KMS-11 (cell line): ENCODE measurements at regions not wholly inside any gene's neighbourhood (a gene's known extent, or its start where the extent isn't known, plus 50 kb on each side); places are given as distances from the start of the nearest gene placed in this dataset.

Source experiments
- H2AFZ ChIP-seq: fragments of 200-600 bp; sonication (generic); 2 replicates; pipeline ENCODE4 v1.6.1; 2016; ENCODE audit warnings: antibody characterized with exemption, mixed run types, low read depth
- H3K27ac ChIP-seq: fragments of 200-600 bp; sonication (generic); 2 replicates; pipeline ENCODE4 v1.6.1; 2016; ENCODE audit warnings: mild to moderate bottlenecking, mixed run types
- H3K27me3 ChIP-seq: fragments of 200-600 bp; sonication (generic); 2 replicates; pipeline ENCODE4 v1.6.1; 2017; ENCODE audit warnings: mild to moderate bottlenecking, low read depth, mixed run types, moderate library complexity; ENCODE audit not compliant: insufficient read depth
- H3K36me3 ChIP-seq: fragments of 200-600 bp; sonication (generic); 2 replicates; pipeline ENCODE4 v1.6.1; 2017; ENCODE audit warnings: mild to moderate bottlenecking, mixed run types; ENCODE audit not compliant: insufficient read depth
- H3K4me1 ChIP-seq: fragments of 200-600 bp; sonication (generic); 2 replicates; pipeline ENCODE4 v1.6.1; 2016; ENCODE audit warnings: mild to moderate bottlenecking, low read depth, mixed run types; ENCODE audit not compliant: poor library complexity, severe bottlenecking
- H3K4me2 ChIP-seq: fragments of 200-600 bp; sonication (generic); 2 replicates; pipeline ENCODE4 v1.7.0; 2016; ENCODE audit warnings: mild to moderate bottlenecking, mixed run types
- H3K4me3 ChIP-seq: fragments of 200-600 bp; sonication (generic); IDR thresholded peaks from 2 replicates; pipeline ENCODE4 v1.6.1; 2017; ENCODE audit warnings: low read depth, low read length, mixed read lengths; ENCODE audit not compliant: insufficient read depth
- H3K79me2 ChIP-seq: fragments of 200-600 bp; sonication (generic); 2 replicates; pipeline ENCODE4 v1.6.1; 2016; ENCODE audit warnings: low read depth, mixed run types; ENCODE audit not compliant: insufficient read depth
- H3K9ac ChIP-seq: fragments of 200-600 bp; sonication (generic); 2 replicates; pipeline ENCODE4 v1.6.1; 2016; ENCODE audit warnings: mild to moderate bottlenecking, mixed run types
- H4K20me1 ChIP-seq: fragments of 200-600 bp; sonication (generic); 2 replicates; pipeline ENCODE4 v1.6.1; 2016; ENCODE audit warnings: mild to moderate bottlenecking, mixed run types; ENCODE audit not compliant: insufficient read depth
- TF ChIP-seq, protein P1 (sequence below): fragments of 200-600 bp; sonication (generic); conservative IDR thresholded peaks from 2 replicates; pipeline ENCODE4 v1.6.1; 2017; ENCODE audit warnings: low read depth, mild to moderate bottlenecking, antibody characterized with exemption, low read length, moderate library complexity, mixed read lengths

DNA sequence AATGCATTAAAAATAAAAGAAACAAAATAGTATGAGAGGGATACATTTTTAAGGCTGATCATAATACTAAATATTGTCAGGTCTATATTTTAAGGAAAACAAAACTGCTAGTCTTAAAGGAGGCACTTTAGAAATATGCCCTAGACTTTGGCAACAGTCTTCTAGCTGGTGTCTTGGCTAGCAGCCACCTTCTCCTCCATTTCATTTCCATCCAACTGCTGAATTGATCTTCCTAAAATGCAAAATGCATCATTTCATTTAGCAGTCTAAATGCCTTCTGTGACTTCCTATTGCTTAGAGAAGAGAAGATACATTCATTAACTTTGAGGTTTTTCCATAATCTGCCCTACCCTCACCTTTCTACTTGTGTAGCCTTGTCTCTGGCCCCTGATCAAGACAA, 1404.1 kb downstream of the CDH11 start:
- no peak overlapping the region for H3K27ac ChIP-seq
- no peaks in the 10 kb centered on the region for H3K4me1 ChIP-seq
- no peak overlapping the region for H3K4me3 ChIP-seq
- TF ChIP-seq, protein P1, sequence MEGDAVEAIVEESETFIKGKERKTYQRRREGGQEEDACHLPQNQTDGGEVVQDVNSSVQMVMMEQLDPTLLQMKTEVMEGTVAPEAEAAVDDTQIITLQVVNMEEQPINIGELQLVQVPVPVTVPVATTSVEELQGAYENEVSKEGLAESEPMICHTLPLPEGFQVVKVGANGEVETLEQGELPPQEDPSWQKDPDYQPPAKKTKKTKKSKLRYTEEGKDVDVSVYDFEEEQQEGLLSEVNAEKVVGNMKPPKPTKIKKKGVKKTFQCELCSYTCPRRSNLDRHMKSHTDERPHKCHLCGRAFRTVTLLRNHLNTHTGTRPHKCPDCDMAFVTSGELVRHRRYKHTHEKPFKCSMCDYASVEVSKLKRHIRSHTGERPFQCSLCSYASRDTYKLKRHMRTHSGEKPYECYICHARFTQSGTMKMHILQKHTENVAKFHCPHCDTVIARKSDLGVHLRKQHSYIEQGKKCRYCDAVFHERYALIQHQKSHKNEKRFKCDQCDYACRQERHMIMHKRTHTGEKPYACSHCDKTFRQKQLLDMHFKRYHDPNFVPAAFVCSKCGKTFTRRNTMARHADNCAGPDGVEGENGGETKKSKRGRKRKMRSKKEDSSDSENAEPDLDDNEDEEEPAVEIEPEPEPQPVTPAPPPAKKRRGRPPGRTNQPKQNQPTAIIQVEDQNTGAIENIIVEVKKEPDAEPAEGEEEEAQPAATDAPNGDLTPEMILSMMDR: no peak
- no peak overlapping the region for H3K4me2 ChIP-seq
- H3K36me3 ChIP-seq: no peaks in the 10 kb centered on the region
- no peak overlapping the region for H2AFZ ChIP-seq
- no peaks in the 10 kb centered on the region for H4K20me1 ChIP-seq
- no peak overlapping the region for H3K9ac ChIP-seq
- no peaks in the 10 kb centered on the region for H3K79me2 ChIP-seq
- H3K27me3 ChIP-seq: no peaks in the 10 kb centered on the region

DNA sequence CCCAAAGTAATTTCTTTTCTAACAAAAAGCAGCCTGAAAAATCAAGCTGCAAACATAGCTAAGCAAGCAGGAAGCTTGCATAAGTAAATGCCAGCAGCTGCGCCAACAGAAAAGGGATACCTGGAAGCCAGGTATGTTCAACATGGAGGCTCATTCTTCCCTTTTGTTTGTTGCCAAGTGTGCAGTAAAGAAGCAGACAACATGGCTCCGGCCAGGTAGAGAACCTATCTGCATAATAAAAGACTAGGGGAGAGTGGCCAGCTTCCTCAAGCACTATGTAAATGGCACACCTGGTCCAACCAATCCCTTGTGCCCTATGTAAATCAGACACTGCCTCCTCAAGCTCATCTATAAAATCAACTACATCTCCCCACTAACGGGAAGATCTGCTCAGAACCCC, 1407.0 kb downstream of the CDH11 start:
- H3K27ac ChIP-seq: no peak overlapping the region
- TF ChIP-seq, protein P1: no peak
- no peaks in the 10 kb centered on the region for H3K36me3 ChIP-seq
- no peaks in the 10 kb centered on the region for H3K27me3 ChIP-seq
- no peaks in the 10 kb centered on the region for H3K79me2 ChIP-seq
- H3K4me1 ChIP-seq: no peaks in the 10 kb centered on the region
- no peak overlapping the region for H3K4me3 ChIP-seq
- H3K4me2 ChIP-seq: no peak overlapping the region
- no peak overlapping the region for H3K9ac ChIP-seq
- no peaks in the 10 kb centered on the region for H4K20me1 ChIP-seq
- no peak overlapping the region for H2AFZ ChIP-seq

DNA sequence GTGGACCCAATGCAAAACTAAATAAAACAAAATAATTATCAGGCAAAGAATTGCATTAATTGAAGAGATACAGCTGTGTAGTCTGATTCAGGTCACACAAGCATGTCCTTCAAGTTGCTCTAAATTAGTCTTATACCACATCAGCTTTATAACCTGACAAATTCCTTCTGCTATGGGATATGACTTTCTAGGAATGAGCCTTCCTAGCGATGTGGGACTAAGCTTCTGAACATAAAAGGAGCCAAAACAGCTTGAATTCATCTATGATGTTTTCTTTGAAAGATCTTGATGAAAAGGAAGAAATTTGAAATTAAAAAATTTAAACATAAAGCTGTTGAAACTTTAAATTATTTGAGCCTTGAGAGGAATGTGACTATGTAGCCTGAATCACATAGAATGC, 1409.1 kb downstream of the CDH11 start:
- H3K4me1 ChIP-seq: no peaks in the 10 kb centered on the region
- TF ChIP-seq, protein P1: no peak
- H3K36me3 ChIP-seq: no peaks in the 10 kb centered on the region
- no peak overlapping the region for H3K9ac ChIP-seq
- H3K79me2 ChIP-seq: no peaks in the 10 kb centered on the region
- no peak overlapping the region for H3K27ac ChIP-seq
- no peaks in the 10 kb centered on the region for H4K20me1 ChIP-seq
- H3K27me3 ChIP-seq: no peaks in the 10 kb centered on the region
- no peak overlapping the region for H3K4me3 ChIP-seq
- no peak overlapping the region for H3K4me2 ChIP-seq
- H2AFZ ChIP-seq: no peak overlapping the region

DNA sequence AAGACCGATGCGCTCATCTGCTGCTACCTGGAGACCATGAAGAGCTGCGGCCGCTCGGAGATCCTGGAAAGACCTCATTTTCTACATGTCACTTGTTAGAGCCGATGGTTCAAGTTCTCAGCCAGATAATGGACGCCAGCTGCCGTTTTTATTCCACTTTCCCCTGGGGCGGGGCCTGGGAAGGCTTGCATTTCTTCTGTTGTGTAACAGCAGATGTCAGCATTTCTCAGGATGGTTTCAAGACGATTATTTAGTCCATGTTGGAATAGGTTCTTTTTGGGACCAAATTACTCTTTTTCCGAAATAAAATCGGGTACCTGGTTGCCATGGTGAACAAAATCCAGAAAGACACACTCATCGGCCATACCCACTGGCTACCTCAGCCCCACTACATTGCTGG, 1418.3 kb downstream of the CDH11 start:
- TF ChIP-seq, protein P1: no peak
- Histone ChIP-seq H3K79me2 (no peaks in the 10 kb centered on the region), H2AFZ (no peak overlapping the region), H3K9ac (no peak overlapping the region), H3K4me2 (no peak overlapping the region), H3K36me3 (no peaks in the 10 kb centered on the region), H4K20me1 (no peaks in the 10 kb centered on the region), H3K4me3 (no peak overlapping the region), H3K27me3 (no peaks in the 10 kb centered on the region), H3K27ac (no peak overlapping the region), H3K4me1 (no peaks in the 10 kb centered on the region)
